HCT116 (cell line): ENCODE measurements at regions not wholly inside any gene's neighbourhood (a gene's known extent, or its start where the extent isn't known, plus 50 kb on each side); places are given as distances from the start of the nearest gene placed in this dataset.

Experiments used
- POLR2AphosphoS5 ChIP-seq: IDR thresholded peaks from 2 replicates; pipeline ENCODE4 v1.6.1; 2011; ENCODE audit warnings: mild to moderate bottlenecking, low read depth, low read length, moderate library complexity
- TF ChIP-seq, protein P1 (sequence below), 3 experiments: fragments of 200-600 bp in 1 of 3; sonication (generic) in 1 of 3; IDR thresholded peaks in 2 of 3; conservative IDR thresholded peaks in 1 of 3; 2 replicates each; pipeline ENCODE4 v1.5.1; 2012 to 2017; ENCODE audit warnings: low read depth in 2 of 3, low read length in 2 of 3, antibody characterized with exemption in 1 of 3, borderline replicate concordance in 1 of 3, control low read depth in 1 of 3, mild to moderate bottlenecking in 1 of 3, mixed read lengths in 1 of 3, mixed run types in 1 of 3, moderate library complexity in 1 of 3; ENCODE audit not compliant: insufficient read depth in 1 of 3
- TF ChIP-seq, protein P2 (sequence below): IDR thresholded peaks from 2 replicates; pipeline ENCODE4 v1.6.1; 2012; ENCODE audit warnings: low read depth

GRCh38 chr5:58188262-58188651 lies 271.6 kb downstream of the PLK2 start:
- TF ChIP-seq, protein P1, sequence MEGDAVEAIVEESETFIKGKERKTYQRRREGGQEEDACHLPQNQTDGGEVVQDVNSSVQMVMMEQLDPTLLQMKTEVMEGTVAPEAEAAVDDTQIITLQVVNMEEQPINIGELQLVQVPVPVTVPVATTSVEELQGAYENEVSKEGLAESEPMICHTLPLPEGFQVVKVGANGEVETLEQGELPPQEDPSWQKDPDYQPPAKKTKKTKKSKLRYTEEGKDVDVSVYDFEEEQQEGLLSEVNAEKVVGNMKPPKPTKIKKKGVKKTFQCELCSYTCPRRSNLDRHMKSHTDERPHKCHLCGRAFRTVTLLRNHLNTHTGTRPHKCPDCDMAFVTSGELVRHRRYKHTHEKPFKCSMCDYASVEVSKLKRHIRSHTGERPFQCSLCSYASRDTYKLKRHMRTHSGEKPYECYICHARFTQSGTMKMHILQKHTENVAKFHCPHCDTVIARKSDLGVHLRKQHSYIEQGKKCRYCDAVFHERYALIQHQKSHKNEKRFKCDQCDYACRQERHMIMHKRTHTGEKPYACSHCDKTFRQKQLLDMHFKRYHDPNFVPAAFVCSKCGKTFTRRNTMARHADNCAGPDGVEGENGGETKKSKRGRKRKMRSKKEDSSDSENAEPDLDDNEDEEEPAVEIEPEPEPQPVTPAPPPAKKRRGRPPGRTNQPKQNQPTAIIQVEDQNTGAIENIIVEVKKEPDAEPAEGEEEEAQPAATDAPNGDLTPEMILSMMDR (IDR thresholded peaks at IDR 0.05 in 2 of 3, conservative IDR thresholded peaks at IDR 0.05 in 1 of 3; ENCODE audit: borderline replicate concordance in 1 of 3, insufficient read depth in 1 of 3, low read depth in 2 of 3, low read length in 2 of 3), result peak in 1 of 3 experiments; percentile 38; a peak in 2 of 6 replicates
- no peak for TF ChIP-seq POLR2AphosphoS5
- TF ChIP-seq, protein P2, sequence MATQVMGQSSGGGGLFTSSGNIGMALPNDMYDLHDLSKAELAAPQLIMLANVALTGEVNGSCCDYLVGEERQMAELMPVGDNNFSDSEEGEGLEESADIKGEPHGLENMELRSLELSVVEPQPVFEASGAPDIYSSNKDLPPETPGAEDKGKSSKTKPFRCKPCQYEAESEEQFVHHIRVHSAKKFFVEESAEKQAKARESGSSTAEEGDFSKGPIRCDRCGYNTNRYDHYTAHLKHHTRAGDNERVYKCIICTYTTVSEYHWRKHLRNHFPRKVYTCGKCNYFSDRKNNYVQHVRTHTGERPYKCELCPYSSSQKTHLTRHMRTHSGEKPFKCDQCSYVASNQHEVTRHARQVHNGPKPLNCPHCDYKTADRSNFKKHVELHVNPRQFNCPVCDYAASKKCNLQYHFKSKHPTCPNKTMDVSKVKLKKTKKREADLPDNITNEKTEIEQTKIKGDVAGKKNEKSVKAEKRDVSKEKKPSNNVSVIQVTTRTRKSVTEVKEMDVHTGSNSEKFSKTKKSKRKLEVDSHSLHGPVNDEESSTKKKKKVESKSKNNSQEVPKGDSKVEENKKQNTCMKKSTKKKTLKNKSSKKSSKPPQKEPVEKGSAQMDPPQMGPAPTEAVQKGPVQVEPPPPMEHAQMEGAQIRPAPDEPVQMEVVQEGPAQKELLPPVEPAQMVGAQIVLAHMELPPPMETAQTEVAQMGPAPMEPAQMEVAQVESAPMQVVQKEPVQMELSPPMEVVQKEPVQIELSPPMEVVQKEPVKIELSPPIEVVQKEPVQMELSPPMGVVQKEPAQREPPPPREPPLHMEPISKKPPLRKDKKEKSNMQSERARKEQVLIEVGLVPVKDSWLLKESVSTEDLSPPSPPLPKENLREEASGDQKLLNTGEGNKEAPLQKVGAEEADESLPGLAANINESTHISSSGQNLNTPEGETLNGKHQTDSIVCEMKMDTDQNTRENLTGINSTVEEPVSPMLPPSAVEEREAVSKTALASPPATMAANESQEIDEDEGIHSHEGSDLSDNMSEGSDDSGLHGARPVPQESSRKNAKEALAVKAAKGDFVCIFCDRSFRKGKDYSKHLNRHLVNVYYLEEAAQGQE, result no peak
